Activated CD4-positive, CD25-positive, alpha-beta regulatory T cell treated with anti-CD3 and anti-CD28 coated beads, Interleukin-2, amount 50 U/mL, for 72 hours (primary cell): ENCODE measurements at regions not wholly inside any gene's neighbourhood (a gene's known extent, or its start where the extent isn't known, plus 50 kb on each side); places are given as distances from the start of the nearest gene placed in this dataset.

Experiments
- DNase-seq: peaks from one replicate; pipeline ENCODE4 v3.0.0; 2021

DNA sequence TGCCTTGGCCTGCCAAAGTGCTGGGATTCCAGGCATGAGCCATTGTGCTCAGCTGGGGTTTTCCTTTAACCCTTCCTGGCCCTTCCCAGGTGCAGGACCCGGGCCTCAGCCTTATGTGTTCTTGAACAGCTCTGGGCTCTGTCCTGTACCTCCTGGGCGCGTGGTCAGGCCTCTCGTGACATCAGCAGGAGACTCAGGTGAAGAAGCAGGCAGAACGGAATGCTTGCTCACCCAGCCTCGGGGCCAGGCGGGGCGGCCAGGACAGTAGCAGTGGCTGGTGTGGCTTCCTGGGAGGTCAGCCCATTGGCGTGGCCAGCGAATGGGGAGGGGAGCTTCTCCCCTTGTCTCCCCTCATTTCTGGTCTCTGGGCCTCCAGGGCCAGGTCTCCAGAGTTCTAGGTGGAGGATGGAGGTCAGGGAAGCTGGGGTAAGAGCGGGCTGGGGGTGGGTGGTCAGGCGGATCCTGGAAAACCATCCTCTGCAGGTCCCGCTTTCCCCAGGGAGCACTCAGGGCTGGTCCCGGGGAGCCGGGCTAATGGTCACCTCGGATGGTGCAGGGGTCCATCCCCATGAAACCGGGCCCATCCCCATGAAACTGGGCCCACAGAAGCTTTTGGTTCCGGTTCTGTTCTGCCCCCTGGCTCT lies 281.5 kb downstream of the SEC14L1 start:
- no peak for DNase-seq

DNA sequence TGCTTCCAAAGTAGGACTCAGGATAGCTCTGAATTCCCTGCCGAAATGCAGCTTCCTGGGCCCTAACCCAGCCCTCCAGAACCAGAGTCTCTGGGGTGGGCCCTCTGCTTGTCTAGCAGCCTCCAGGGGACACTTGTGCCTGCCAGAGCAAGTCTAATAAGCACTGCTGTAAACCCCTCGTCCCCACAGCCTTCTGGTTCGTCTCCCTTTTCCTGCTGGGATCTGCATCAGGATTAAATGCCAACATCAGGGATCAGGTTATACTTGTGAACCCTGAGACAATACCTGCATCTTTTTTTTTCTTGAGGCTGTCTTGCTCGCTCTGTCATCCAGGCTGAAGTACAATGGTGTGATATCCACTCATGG lies 282.0 kb downstream of the SEC14L1 start:
- DNase-seq = no peak

DNA sequence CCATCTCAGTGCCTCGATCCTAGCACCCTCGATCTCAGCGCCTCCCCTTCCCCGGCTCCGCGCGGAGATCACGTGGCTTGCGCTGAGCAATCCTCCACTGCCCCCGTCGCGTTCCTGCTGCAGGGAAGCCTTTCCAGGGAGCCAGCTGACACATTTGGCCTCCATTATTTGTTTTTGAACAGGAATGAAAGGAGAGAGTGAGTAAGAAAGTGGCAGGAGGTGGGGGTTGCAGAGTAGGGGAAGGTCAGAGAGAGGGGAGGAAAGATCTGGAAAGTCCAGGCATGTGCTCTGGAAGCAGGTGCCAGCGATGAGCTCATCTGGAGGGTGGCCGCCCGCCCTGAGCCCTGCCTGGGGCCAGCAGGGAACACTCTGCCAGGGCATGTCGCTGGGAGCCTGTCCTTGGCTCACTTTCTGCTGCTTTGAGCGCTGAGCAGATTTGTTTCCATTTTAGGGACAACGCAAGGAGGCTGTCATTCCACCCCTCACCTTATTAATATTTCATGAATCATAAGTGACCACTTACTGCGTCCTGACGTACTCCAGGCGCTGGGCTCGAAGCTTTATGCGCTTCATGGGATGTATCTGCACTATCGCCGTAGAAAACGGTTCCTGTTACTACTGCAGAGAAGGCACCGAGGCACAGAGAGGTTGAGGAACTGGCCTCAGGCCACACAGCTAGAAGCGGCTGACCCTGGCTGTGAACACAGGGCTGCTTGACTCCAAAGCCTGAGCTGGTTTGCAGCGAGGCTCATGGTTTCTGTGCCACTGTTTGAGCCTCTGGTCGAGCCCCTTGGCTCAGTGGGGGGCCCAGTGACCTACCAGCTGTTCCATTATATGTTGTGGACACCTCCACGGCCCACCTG lies 283.1 kb downstream of the SEC14L1 start:
- no peak for DNase-seq

DNA sequence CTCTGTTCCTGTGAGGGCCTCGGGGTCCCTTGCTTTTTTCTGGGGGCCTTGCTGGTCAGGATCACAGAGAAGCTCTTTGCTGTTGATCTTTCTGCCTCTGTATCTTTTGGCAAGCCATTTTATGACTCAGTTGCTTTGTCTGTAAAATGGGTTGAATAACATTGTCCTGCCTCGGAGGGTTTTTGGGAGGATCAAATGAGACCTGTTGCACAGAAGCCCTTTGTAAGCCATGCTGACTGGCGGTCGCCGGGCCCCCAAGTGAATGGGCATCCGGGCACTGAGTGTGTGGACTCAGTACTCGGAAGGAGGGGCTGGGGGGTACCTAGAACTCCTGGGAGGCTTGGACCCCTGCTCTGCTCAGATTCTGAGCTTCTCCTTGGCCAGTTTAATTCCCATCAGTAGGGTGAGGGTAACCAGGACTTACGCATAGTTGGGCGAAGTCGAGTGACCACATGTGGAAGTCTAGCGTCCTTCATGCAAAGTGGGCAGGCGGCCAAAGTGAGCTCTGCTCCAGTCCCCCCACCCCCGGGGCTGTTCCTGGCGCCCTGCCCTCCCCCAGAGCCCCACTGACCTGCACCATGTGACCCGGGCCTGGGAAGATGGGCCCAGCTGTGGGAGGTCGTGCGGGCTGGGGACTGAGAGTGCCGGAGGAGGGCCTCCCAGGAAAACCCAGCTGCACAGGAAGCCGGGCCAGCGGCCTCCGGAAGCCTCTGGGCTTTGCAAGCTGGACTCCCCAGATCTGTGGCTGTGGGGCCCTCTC lies 284.0 kb downstream of the SEC14L1 start:
- no peak for DNase-seq

DNA sequence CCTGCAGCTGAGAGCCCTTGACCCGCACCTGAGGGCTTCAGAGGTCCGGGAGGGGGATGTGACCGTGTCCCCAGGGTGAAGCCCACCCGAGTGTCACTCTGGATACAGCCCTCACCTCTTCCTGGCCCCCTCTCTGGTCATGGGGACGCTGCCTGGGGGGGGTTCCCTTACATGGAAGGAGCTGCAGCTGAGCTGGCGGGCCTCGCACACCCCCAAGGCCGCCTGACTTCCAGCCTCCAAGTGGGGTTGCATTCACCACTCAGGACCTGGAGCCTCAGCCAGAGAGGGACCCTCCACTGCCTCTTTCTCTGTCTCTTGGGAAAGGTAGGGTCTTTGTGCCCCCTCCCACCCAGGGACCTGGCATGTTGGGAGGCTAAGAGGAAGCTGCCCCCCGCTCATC lies 284.6 kb downstream of the SEC14L1 start:
- no peak for DNase-seq

DNA sequence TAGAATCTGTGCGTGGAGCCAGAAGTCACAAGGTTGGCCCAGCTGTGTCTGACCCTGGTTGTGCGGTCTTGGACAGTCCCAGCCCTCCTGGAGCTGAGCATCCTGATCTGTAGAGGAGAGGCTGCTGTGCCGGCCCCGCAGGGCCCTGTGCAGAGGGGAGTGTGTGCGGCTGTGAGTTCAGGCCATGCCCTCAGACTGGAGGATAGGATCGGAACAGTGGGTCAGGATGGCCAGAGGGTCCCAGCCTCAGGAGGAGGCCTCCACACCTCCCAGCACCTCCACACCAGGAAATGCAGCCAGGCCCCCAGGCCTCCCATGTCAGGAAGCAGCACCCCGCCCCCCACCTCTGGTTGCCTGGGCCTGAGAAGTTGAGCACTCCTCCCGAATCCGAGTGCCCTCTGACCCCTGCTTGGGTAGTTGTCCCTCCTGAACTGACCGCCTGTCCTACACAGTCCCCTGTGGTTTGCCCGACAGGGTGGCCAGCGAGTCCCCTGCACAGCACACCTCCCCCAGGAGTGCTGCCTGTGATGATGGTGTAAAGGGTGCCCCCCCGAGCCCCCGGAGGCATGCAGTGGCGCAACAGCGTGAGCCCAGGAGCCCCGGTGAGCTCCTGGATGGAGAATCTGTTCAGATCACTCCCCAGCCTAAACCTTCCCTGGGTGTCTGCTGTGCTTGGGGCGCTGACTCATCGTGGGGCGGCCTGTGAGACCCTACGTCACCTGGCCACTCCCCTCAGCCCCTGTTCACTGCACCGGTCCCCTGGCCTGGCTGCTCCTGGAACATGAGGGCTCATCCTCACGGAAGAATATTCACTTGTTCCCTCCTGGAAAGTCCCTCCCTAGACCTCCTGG lies 285.2 kb downstream of the SEC14L1 start:
- no peak for DNase-seq

DNA sequence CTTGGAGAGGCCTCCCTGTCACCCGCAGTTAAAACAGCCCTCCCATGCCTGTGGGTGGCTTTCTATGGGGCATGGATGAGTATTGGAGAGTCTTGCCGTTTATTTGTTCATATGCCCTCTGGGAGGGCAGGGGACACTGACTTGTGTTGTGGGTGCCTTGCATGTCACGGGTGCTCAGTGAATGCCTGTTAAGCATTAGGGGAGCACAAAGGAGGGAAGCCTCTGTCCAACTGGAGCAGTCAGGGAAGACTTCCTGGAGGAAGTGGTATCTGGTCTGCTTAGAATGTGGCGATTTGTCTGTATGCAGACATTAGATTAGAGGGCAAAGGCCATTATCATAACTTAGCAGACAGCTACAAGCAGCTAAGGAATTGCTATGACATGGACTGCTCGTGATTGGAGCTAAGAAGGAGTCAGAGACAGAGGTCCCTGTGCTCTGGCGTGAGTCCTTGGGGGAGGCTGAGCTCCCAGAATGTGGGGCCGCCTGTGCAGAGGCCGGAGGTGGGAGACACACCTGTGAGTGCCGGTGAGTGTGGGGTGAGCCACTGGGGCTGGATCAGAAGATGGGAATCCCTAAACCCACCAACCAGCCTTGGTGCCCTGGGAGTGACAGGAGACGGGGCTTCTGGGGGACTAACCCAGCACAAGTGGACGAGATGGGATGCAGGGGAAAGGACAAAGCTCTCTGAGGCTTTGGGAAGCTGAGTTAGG lies 286.1 kb downstream of the SEC14L1 start:
- no peak for DNase-seq

DNA sequence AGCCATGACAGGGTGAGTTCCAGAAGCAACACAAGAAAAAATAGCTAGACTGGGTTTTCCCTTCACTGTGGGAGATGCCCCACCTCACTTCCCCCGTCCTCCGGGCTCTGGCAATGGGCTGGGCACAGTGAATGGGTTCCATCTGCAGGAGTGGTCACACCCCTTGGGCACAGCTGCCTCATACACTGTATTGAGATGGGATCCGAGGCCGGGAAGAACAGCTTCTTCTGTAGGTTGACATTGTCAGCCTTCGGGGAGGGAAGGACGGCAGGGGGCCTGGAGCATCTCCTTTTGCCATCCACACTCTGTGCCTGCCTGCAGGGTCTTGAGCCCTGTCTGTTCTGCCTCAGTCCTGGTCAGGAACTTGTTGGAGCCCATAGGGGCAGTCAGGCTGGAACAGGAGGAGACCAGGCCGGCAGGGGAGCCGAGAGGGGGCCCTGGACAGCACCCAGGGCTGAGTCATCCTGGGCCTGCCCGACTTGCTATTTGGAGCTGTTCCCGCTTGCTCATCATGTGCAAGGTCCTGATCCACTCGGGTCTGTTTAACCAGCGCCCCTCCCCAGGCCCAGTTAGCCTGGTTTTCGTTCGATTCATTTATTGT lies 286.7 kb downstream of the SEC14L1 start:
- DNase-seq = no peak

DNA sequence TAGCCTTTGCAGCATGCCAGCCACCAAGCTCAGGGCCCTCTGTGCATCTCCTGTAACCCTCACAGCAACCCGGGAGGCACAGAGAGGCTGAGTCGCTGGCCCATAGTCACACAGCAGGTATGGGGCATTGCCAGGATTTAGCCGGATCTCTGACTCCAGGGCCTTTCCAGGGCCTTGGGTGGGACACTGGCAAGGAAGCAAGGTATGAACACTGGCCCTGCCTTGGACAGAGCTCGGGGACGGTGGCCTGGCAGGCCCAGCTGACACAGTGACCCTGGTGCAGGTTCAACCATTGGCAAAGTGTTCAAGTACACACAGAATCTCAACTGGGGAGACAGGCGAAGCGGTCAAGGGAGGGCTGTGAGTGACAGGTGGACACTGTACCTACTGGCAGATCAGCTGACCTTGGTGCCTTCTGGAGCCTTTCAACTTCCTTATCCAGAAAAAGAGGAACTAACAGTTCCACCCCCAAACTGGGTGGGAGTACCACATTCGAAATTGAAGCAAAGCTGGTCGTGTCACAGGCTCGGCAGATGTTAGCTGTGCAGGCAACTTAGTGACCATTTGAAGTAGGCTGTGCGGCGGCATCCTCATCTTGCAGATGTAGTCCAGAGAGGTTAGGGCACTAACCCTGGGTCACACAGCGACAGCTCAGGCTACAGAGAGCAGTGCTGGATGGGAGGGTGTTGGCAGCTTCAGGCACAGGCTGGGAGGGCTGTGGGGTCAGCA lies 287.4 kb downstream of the SEC14L1 start:
- DNase-seq = no peak

DNA sequence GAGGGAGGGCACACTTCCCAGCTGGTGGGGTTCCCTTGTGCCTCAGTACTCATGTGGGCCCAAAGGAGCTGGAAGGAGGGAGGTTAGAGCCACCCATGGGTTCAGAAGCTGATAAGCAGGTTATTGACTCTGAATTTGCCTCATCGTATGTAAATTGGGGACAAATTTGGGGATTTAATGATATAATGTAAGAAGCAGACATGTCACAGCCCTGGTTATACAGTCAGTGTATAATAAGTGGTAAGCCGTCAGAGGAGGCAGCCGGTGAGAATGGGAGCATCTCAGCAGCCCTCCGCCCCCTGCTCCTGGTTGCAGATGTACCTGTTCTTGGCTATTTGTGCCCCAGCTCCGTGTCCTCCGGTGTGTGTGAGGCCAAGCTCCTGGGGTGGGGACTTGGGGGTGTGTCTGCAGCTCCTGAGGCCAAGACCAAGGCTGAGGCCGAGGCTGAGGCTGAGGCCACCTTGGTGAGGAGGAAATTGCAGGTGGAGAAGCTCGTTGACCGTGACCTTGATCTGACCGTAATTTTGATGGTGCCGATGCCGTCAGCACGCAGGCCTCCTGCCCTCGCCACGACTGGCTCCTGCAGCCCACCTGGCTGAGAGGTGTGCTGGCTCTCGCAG lies 288.1 kb downstream of the SEC14L1 start:
- no peak for DNase-seq

DNA sequence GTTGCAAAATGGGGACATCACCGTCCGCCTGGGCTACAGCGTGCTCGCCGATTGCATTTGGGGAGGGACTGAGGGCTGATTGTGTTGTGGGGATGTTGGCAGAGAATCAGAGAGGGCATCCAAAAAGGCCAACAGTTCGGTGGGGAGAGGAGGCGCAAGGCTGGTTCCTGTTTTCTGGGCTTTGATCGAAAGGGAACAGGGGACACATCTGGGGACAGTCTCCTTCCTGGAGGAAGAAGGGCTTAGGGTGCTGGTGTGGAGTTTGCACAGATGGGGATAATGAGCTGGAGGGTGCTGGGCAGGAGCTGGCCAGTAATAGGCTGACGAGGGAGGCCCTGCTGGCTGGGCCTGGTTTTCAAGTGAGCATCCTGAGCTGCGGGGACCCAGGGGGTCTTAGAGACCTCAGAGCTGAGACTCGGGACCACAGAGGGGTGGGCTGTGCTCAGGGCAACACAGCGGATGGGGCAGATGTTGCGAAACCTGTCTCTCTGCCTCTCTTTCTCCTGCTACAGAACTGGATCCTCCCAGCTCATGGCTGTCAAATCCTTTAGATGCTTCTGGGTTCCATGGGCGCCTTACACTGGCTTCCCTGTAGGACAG lies 288.7 kb downstream of the SEC14L1 start:
- no peak for DNase-seq

DNA sequence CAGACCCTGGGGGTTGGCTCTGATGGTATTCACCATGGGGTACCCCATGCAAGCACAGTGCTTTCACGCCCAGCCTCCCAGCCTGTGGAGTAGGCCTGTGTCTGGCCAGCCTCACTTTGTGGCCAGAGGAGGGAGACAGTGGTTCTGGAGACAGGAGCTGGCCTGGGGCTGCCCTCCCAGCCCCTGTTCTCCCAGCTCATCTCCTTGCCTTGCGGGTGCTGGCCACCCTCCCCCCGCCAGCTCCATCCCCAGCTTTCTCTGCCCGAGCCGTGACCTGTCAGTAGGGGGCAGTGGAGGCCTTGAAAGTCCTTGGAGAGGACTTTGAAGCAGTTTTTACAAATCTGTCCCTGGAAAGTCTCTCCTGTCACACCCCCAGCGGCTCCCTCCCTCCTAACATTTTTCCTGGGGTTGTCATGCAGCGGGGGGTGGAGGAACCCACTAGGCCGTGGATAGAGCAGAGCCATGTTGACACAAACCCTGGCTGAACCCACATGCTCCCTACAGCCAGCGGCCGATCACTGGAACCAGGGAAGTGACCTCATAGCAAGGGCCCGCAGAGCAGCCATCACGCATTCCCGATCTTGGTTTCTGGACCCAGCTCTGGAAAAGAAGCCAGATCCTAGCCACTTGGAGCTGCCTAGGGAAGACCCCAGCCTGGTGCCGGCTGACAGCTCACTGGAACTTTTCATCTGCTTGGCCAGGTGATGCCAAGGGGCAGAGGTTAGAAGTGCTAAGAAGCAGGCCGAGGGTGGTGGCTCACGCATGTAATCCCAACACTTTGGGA lies 289.4 kb downstream of the SEC14L1 start:
- DNase-seq = peak; percentile 83

DNA sequence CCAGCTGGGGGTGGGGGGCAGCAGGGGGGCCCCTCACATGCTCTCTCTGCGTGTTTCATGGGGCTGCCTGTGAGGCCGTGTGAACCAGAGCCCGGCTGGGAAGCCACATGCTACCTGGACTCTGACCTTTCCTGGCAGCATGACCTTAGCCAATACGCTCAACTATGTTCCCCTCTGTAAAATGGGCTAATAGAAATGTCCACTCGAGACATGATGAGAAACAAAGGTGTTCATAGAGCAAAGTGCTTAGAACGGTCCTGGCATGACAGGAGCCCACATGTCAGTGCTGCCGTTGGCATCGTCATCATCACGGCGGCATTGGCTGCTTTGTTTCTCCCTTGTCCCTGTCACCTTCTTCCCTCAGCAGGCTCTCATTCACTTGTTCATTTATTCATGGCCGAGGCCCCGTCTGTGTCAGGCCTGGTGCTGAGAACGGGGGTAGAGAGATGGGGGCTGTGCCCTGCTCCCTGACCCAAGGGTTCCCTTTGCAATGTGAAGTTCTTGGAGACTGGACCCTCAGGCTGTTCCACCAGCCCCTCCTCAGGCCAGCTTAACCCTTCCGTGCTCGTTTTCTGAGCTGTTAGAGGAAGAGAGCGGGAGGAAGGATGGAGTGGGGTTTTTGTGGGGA lies 291.4 kb downstream of the SEC14L1 start:
- no peak for DNase-seq

DNA sequence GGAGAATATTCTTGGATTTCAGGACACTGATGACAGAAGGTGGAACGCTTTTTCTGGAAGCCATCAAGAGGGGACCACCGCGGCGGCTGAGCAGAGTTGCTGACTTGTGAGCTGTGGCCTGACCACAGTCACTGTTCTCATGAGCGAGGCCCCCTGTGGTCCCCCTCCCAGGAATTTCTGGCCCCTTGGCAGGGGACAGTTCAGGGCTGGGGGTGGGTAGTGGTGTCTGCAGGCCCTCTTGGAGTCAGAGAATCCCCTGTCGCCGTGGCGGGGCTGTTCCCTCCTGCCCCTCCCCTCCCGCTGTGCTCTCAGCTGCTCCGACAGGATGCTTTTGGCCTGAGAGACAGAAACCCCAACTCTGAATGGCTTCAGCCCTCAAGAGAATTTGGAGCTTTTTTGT lies 292.0 kb downstream of the SEC14L1 start:
- DNase-seq = no peak

DNA sequence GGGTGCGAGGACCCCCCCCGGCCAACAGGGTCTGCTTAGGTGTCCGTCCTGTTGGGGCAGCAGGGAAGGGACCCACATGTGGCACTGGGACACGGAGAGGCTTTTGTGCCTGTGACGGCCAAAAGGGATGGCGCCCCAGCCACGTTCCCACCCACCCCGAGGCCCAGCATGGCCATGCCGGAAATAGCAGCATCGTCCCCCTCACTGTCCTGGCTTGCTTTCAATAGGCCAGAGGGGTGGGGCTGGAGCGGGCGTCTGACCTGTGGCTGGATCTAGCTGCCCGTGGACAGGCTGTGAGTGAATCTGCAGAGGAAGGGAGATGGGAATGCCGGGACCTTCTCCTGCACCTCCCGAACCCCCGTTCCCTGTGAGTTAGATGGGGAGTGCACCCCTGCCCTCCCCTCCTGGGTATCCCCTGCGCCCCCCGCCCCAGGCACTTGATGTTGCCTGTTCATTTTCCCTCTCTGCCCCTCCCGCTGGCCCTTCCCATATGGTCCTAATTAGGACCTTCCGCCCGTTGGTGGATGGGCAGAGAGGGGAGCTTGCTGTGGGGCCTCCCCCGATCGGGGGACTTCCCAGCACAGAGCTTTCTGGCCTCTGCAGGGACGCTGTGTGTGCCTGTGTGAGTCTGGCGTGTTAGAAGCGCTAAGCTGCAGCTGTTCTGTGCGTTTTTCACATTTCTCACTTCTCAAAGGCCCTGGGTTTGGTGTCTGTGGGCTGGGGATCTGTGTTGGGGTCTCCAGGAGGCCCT lies 292.8 kb downstream of the SEC14L1 start:
- DNase-seq = no peak

DNA sequence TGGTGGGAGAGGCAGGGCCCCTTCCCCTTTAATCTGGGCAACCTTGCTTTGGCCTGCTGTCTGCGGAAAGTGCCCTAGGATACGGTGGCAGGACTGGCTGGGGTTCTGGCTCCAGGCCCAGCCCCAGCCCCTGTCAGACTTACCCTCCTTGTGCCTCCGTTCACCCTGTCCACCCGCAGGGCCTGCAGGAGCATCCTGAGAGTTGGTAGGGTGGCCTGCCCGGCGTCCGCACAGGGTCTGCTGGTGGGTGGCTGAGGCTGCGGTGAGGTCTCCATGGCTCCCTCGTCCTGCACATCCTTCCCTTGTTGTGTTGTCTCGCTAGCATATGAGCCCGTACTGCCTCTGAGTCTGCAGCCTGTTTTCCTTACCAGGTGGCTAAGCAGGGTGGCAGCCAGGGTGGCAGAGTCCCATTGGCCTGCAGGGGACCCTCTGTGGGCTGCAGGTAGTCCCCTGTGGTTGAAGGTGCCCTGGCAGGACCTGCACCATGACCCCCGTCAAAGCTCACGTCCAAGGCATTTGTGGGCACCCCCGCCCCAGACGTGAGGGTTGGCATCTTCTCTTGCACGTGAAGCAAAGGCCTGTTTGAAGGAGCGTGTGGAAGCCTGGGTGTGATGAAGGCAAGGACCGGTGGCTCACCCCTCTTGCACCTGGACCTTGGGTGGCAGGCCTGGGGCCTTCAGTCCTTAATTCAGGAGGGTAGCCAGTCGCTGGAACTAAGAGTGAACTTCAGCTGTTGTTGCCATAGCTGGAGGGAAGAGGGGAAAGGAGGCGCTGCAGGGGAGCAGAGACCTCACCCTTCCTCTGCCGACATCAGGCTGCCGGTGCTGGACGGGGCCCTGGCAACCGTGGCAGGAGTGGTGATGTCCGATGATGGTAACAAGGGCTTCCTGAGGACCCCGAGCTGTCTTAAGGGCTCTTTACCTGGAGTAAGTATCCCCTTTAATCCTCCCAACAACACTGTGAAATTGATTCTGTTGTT lies 293.7 kb downstream of the SEC14L1 start:
- peak; percentile 49 for DNase-seq
